ENCODE measurements at regions not wholly inside any gene's neighbourhood (a gene's known extent, or its start where the extent isn't known, plus 50 kb on each side); places are given as distances from the start of the nearest gene placed in this dataset.

DNA sequence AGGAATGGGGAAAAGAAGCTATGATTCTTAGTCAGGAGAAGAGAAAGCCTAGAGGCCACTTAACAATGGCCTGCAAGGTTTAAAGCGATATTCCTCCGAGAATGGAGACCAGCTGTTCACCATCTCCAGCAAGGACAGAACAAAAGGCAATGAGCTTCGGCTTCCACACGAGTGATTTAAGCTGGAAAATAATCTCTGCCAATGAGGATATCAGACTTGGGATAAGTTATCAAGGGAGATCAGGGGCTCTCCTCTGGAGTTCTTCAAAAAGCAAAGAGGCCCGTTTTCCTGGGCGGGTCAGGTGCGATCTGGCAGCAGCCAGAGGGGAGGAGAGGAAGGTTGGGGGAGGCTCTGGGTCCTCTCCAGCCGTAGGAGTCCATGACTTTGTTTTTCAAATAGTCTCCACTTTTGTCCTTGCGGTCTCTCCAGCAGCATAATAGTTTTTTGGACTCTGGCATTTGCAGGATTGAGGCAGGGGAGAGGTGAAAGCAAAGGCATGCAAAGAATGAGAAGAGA is 211.3 kb downstream of the SKIDA1 start:
- TF ChIP-seq, protein P1, sequence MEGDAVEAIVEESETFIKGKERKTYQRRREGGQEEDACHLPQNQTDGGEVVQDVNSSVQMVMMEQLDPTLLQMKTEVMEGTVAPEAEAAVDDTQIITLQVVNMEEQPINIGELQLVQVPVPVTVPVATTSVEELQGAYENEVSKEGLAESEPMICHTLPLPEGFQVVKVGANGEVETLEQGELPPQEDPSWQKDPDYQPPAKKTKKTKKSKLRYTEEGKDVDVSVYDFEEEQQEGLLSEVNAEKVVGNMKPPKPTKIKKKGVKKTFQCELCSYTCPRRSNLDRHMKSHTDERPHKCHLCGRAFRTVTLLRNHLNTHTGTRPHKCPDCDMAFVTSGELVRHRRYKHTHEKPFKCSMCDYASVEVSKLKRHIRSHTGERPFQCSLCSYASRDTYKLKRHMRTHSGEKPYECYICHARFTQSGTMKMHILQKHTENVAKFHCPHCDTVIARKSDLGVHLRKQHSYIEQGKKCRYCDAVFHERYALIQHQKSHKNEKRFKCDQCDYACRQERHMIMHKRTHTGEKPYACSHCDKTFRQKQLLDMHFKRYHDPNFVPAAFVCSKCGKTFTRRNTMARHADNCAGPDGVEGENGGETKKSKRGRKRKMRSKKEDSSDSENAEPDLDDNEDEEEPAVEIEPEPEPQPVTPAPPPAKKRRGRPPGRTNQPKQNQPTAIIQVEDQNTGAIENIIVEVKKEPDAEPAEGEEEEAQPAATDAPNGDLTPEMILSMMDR (IDR thresholded peaks at IDR 0.05; ENCODE audit: low read depth, low read length) = no peak
- DNase-seq (ENCODE audit: extremely low read depth, low read depth) = no peak

DNA sequence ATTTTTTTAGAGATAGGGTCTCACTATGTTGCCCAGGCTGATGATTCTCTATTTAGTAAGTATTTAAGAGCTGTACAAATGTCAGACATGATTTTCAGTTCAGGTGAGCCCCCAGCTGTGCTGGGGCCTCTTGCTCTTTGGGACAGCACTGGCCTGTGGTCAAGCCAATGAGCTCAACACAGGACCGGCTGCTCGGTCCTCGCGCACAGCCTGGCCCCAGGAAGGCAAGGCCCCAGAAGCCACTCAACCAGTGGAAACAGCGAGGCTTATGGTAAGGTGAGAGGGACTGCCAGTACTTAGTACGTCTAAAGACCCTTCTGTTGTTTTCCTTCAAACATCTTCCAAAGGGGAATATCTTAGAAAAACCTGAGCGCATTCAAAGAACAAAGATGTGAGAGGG is 211.8 kb downstream of the SKIDA1 start:
- TF ChIP-seq, protein P1 (IDR thresholded peaks at IDR 0.05; ENCODE audit: low read depth, low read length) = no peak
- no peak for DNase-seq (ENCODE audit: extremely low read depth, low read depth)

DNA sequence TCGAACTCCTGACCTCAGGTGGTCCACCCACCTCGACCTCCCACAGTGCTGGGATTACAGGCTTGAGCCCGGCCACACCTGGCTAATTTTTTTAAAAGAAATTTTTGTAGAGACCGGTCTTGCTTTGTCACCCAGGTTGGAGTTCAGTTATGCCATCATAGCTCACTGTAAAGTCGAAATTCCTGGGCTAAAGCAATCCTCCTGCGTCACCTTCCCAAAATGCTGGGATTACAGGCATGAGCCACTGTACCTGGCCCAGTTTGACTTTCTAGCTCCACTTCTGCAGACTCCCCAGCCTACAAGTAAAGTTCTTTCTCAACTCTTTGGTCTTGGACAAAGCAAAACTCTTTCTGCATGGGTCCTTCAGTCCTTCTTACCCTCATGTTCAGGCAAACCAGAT is 214.1 kb downstream of the SKIDA1 start:
- TF ChIP-seq, protein P1 (IDR thresholded peaks at IDR 0.05; ENCODE audit: low read depth, low read length) = no peak
- no peak for DNase-seq (ENCODE audit: extremely low read depth, low read depth)

DNA sequence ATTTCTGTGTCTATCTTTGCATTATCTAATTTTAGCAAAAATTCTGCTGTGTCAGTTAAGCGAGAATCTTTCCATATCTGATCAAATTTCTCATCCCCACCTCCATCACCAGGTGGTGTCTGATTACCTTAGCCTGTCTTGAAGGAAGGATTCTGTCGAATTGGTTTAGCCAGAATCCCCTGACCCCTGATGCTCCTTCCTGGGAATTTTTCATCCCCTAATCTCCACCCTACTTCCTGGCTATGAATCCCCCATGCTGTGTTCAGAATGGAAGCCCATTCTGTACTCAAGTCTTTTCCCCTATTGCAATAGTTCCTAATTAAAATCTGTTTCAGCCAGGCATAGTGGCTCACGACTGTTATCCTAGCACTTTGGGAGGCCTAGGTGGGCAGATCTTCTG is 216.1 kb downstream of the SKIDA1 start:
- TF ChIP-seq, protein P1 (IDR thresholded peaks at IDR 0.05; ENCODE audit: low read depth, low read length) = no peak

GRCh38 chr10:21308946-21309345 is 216.5 kb downstream of the SKIDA1 start:
- no peak for DNase-seq (ENCODE audit: extremely low read depth, low read depth)
- TF ChIP-seq, protein P1 (IDR thresholded peaks at IDR 0.05; ENCODE audit: low read depth, low read length) = no peak

More for the DNA sequence above, 216.1 kb downstream of the SKIDA1 start:
- no peak for DNase-seq (ENCODE audit: extremely low read depth, low read depth)

GRCh38 chr10:21308018-21308417 is 217.5 kb downstream of the SKIDA1 start:
- no peak for DNase-seq (ENCODE audit: extremely low read depth, low read depth)
- TF ChIP-seq, protein P1 (IDR thresholded peaks at IDR 0.05; ENCODE audit: low read depth, low read length) = no peak

GRCh38 chr10:21304608-21305007 is 220.9 kb downstream of the SKIDA1 start:
- DNase-seq (ENCODE audit: extremely low read depth, low read depth) = no peak
- TF ChIP-seq, protein P1 (IDR thresholded peaks at IDR 0.05; ENCODE audit: low read depth, low read length) = no peak
